MM.1S (cell line): ENCODE measurements at regions not wholly inside any gene's neighbourhood (a gene's known extent, or its start where the extent isn't known, plus 50 kb on each side); places are given as distances from the start of the nearest gene placed in this dataset.

Experiments
- CTCF ChIP-seq: fragments of 300-600 bp; sonication (generic); IDR thresholded peaks from 2 replicates; pipeline ENCODE4 v1.5.1; 2016; ENCODE audit warnings: antibody characterized with exemption, low read length, mixed read lengths
- EZH2 ChIP-seq: fragments of 300-600 bp; sonication (generic); optimal IDR thresholded peaks from 2 replicates; pipeline ENCODE3; 2017; ENCODE audit warnings: low read depth, mild to moderate bottlenecking, antibody characterized with exemption, low read length, mixed read lengths

- TF ChIP-seq EZH2: no peak
- TF ChIP-seq CTCF: no peak
Measured at GRCh38 chr10:85226596-85226995, 898.2 kb downstream of the CCSER2 start.
